ENCODE measurements at regions not wholly inside any gene's neighbourhood (a gene's known extent, or its start where the extent isn't known, plus 50 kb on each side); places are given as distances from the start of the nearest gene placed in this dataset.

- TF ChIP-seq, protein P1, sequence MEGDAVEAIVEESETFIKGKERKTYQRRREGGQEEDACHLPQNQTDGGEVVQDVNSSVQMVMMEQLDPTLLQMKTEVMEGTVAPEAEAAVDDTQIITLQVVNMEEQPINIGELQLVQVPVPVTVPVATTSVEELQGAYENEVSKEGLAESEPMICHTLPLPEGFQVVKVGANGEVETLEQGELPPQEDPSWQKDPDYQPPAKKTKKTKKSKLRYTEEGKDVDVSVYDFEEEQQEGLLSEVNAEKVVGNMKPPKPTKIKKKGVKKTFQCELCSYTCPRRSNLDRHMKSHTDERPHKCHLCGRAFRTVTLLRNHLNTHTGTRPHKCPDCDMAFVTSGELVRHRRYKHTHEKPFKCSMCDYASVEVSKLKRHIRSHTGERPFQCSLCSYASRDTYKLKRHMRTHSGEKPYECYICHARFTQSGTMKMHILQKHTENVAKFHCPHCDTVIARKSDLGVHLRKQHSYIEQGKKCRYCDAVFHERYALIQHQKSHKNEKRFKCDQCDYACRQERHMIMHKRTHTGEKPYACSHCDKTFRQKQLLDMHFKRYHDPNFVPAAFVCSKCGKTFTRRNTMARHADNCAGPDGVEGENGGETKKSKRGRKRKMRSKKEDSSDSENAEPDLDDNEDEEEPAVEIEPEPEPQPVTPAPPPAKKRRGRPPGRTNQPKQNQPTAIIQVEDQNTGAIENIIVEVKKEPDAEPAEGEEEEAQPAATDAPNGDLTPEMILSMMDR (IDR thresholded peaks at IDR 0.05; ENCODE audit: partially characterized antibody, unreplicated experiment), result no peak
- Mint-ChIP-seq H3K27ac (ENCODE audit: unreplicated experiment) (no peak overlapping the region), H3K4me3 (ENCODE audit: unreplicated experiment) (no peak overlapping the region), H3K9me3 (ENCODE audit: unreplicated experiment) (no peaks in the 10 kb centered on the region), H3K27me3 (ENCODE audit: unreplicated experiment) (no peaks in the 10 kb centered on the region), H3K4me1 (ENCODE audit: low read depth, unreplicated experiment) (no peaks in the 10 kb centered on the region), H3K36me3 (ENCODE audit: unreplicated experiment) (no peaks in the 10 kb centered on the region)
- DNase-seq, result no peak
Observed at GRCh38 chr2:131413785-131414184, 49.8 kb upstream of the RAB6D start.

Measured in glutamatergic neuron (in vitro differentiated cells).